ENCODE measurements at regions not wholly inside any gene's neighbourhood (a gene's known extent, or its start where the extent isn't known, plus 50 kb on each side); places are given as distances from the start of the nearest gene placed in this dataset.

GRCh38 chr3:69607466-69608305 lies 131.6 kb upstream of the MITF start:
- no peak overlapping the region for H3K27ac ChIP-seq
- DNase-seq (ENCODE audit: low spot score): no peak
- no peak overlapping the region for H3K4me3 ChIP-seq
- TF ChIP-seq CTCF (IDR thresholded peaks at IDR 0.05): no peak

GRCh38 chr3:69605867-69606266 lies 133.4 kb upstream of the MITF start:
- Histone ChIP-seq H3K27ac (no peak overlapping the region), H3K4me3 (no peak overlapping the region)
- no peak for TF ChIP-seq CTCF (IDR thresholded peaks at IDR 0.05)
- no peak for DNase-seq (ENCODE audit: low spot score)

GRCh38 chr3:69604735-69605450 lies 134.4 kb upstream of the MITF start:
- Histone ChIP-seq H3K4me3 (no peak overlapping the region), H3K27ac (no peak overlapping the region)
- no peak for DNase-seq (ENCODE audit: low spot score)
- no peak for TF ChIP-seq CTCF (IDR thresholded peaks at IDR 0.05)

GRCh38 chr3:69602112-69602511 lies 137.2 kb upstream of the MITF start:
- DNase-seq (ENCODE audit: low spot score): no peak
- no peak overlapping the region for H3K4me3 ChIP-seq
- no peak for TF ChIP-seq CTCF (IDR thresholded peaks at IDR 0.05)

GRCh38 chr3:69594286-69594685 lies 145.0 kb upstream of the MITF start:
- H3K4me3 ChIP-seq: no peak overlapping the region
- H3K27ac ChIP-seq: no peak overlapping the region
- DNase-seq (ENCODE audit: low spot score): no peak
- no peak for TF ChIP-seq CTCF (IDR thresholded peaks at IDR 0.05)

More at GRCh38 chr3:69602112-69602511, 137.2 kb upstream of the MITF start:
- H3K27ac ChIP-seq: no peak overlapping the region

GRCh38 chr3:69591164-69591736 lies 148.0 kb upstream of the MITF start:
- no peak for DNase-seq (ENCODE audit: low spot score)
- no peak for TF ChIP-seq CTCF (IDR thresholded peaks at IDR 0.05)
- H3K27ac ChIP-seq: no peak overlapping the region
- no peak overlapping the region for H3K4me3 ChIP-seq
